ENCODE measurements at regions not wholly inside any gene's neighbourhood (a gene's known extent, or its start where the extent isn't known, plus 50 kb on each side); places are given as distances from the start of the nearest gene placed in this dataset.

GRCh38 chr6:54730767-54731630, 115.6 kb upstream of the FAM83B start:
- TF ChIP-seq CTCF (IDR thresholded peaks at IDR 0.05; ENCODE audit: low read depth, low read length) (no peak), POLR2A (IDR thresholded peaks at IDR 0.05; ENCODE audit: extremely low read depth, insufficient read length) (no peak), MYC (IDR thresholded peaks at IDR 0.05; ENCODE audit: low read depth, low read length) (no peak)
- TF ChIP-seq, protein P1, sequence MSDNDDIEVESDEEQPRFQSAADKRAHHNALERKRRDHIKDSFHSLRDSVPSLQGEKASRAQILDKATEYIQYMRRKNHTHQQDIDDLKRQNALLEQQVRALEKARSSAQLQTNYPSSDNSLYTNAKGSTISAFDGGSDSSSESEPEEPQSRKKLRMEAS (IDR thresholded peaks at IDR 0.05; ENCODE audit: low read depth, low read length), result no peak

Measured in NB4 (cell line).